Gastroesophageal sphincter (tissue), 4 donors: ENCODE measurements at regions not wholly inside any gene's neighbourhood (a gene's known extent, or its start where the extent isn't known, plus 50 kb on each side); places are given as distances from the start of the nearest gene placed in this dataset.

Source experiments
- ATAC-seq: fragments of 150-250 bp; one replicate; pipeline ENCODE4 v1.9.1; 2016; ENCODE audit warnings: mild to moderate bottlenecking, moderate library complexity
- H3K27ac ChIP-seq, 4 donors: fragments of 200-600 bp; sonication (generic) in 3 of 4; 1 replicate in 3 of 4; 2 replicates in 1 of 4; pipeline ENCODE4 v1.5.1; 2016 to 2019
- H3K27me3 ChIP-seq: fragments of 200-600 bp; sonication (generic); one replicate; pipeline ENCODE4 v1.5.1; 2019
- H3K36me3 ChIP-seq, 2 donors: fragments of 200-600 bp; sonication (generic); one replicate each; pipeline ENCODE4 v1.5.1; 2019; ENCODE audit warnings: control low read depth in 1 of 2
- H3K4me1 ChIP-seq, 3 donors: fragments of 200-600 bp; sonication (generic); 1 replicate in 2 of 3; 2 replicates in 1 of 3; pipeline ENCODE4 v1.5.1; 2016 to 2019; ENCODE audit warnings: control low read depth in 2 of 3
- H3K4me3 ChIP-seq, 2 donors: fragments of 200-600 bp; sonication (generic); one replicate each; pipeline ENCODE4 v1.5.1; 2019; ENCODE audit warnings: mild to moderate bottlenecking in 1 of 2, moderate library complexity in 1 of 2
- H3K9me3 ChIP-seq, 3 donors: fragments of 200-600 bp; sonication (generic); one replicate each; pipeline ENCODE4 v1.5.1; 2017 to 2019; ENCODE audit warnings: control low read depth in 2 of 3
- EP300 ChIP-seq: sonication (generic); formaldehyde crosslinking; IDR thresholded peaks from one replicate; pipeline ENCODE4 v1.6.1; 2017; ENCODE audit warnings: antibody characterized with exemption, mild to moderate bottlenecking
- POLR2A ChIP-seq, 2 donors: fragments of 450-650 bp; IDR thresholded peaks; one replicate each; pipeline ENCODE4 v1.6.1; 2017; ENCODE audit warnings: antibody characterized with exemption in 2 of 2, mild to moderate bottlenecking in 2 of 2, moderate library complexity in 1 of 2
- POLR2AphosphoS5 ChIP-seq: sonication (generic); formaldehyde crosslinking; IDR thresholded peaks from one replicate; pipeline ENCODE4 v1.6.1; 2017; ENCODE audit warnings: antibody characterized with exemption
- WGBS, 2 donors: methylation state at CpG; one replicate each; pipeline ENCODE4 v1.1.5; 2018; ENCODE audit warnings: low coverage in 1 of 2; 5-methylcytosine and 5-hydroxymethylcytosine counted together
- TF ChIP-seq, protein P1 (sequence below), 4 experiments: fragments of 200-600 bp in 2 of 4; fragments of 450-650 bp in 2 of 4; sonication (generic) in 1 of 4; IDR thresholded peaks; one replicate each; pipeline ENCODE4 v1.5.1; 2017 to 2019; ENCODE audit warnings: antibody characterized with exemption in 4 of 4, mild to moderate bottlenecking in 2 of 4, moderate library complexity in 2 of 4

DNA sequence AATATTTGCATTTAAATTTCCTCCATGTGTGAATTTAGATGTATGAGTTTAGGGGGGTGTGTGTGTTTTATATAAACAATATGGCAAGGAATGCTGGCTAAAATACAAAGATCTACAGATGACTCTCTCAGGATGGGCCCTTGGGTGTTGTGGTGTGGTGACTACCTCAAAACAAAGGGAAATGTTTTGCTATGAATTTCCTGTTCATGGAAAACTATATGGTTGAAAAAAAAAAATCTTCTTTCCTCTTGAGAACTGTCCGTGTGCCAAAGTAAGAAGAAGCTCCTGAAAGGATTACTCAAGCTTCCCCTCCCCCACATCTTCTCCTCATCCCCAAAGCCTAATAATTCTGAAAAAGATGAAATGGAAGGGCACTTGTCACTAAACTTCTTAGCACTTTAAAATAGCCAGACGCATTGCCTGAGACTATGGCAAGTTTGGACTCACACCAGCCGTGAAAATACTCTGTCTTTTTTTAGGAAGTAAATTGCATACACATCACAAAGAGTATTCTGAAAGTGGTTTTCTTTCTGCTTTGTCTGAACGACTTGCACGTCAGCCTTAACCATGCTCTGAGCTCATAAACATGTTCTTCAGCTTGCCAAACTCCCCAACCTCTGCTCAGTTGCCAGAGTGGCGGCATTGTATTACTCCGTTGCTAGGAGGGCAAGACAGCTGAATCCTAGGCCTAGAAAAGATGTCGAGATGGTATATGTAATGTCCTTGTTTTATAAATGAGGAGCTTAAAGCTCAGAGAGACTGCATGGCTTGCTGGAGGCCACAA, 250.4 kb upstream of the JADE1 start:
- peak; percentile 63 for ATAC-seq
- TF ChIP-seq, protein P1, sequence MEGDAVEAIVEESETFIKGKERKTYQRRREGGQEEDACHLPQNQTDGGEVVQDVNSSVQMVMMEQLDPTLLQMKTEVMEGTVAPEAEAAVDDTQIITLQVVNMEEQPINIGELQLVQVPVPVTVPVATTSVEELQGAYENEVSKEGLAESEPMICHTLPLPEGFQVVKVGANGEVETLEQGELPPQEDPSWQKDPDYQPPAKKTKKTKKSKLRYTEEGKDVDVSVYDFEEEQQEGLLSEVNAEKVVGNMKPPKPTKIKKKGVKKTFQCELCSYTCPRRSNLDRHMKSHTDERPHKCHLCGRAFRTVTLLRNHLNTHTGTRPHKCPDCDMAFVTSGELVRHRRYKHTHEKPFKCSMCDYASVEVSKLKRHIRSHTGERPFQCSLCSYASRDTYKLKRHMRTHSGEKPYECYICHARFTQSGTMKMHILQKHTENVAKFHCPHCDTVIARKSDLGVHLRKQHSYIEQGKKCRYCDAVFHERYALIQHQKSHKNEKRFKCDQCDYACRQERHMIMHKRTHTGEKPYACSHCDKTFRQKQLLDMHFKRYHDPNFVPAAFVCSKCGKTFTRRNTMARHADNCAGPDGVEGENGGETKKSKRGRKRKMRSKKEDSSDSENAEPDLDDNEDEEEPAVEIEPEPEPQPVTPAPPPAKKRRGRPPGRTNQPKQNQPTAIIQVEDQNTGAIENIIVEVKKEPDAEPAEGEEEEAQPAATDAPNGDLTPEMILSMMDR (IDR thresholded peaks at IDR 0.05): no peak
- TF ChIP-seq POLR2AphosphoS5 (no peak), POLR2A (IDR thresholded peaks at IDR 0.05) (no peak), EP300 (no peak)
- WGBS, 2 donors: 28 to 52% methylated on average over 6 to 7 of the region's 8 CpGs

DNA sequence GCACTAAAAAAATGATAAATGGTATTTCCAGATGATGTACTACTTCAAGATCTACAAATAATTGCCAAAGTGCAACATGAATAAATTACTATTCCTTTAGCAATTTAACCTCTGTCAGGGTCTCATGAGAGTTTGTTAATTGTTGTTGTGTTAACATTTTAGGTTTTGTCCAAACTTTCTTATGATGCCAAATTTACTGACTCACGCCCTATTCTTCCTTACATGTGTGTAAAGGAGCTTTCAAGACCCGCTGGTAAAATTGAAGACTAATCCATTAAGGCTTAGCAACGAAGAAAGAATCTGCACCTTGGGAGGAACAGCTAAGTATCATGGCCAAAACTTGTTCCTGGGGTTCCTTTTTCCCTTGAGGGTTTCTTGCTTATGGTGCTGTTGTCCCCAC, 252.7 kb upstream of the JADE1 start:
- H3K36me3 ChIP-seq: no peaks in the 10 kb centered on the region
- 73 to 83% methylated on average over 2 to 3 of the region's 3 CpGs for WGBS, 2 donors
- H3K9me3 ChIP-seq: no peaks in the 10 kb centered on the region
- peaks cover 6 to 33% (median 9%) of the 10 kb centered on the region in 3 donors for H3K4me1 ChIP-seq
- H3K27me3 ChIP-seq: no peaks in the 10 kb centered on the region
- ATAC-seq: no peak
- H3K27ac ChIP-seq: no peak overlapping the region
- TF ChIP-seq EP300 (no peak), POLR2AphosphoS5 (no peak), POLR2A (IDR thresholded peaks at IDR 0.05) (no peak)
- TF ChIP-seq, protein P1 (IDR thresholded peaks at IDR 0.05): no peak
- no peak overlapping the region for H3K4me3 ChIP-seq

More for the DNA sequence above, 250.4 kb upstream of the JADE1 start:
- Histone ChIP-seq H3K27ac (peak overlapping the region in 3 of 4 donors; percentile 65 to 78 (median 69)), H3K4me3 (no peak overlapping the region), H3K4me1 (peaks cover under 1 to 19% (median 4%) of the 10 kb centered on the region in 3 donors), H3K9me3 (no peaks in the 10 kb centered on the region), H3K27me3 (no peaks in the 10 kb centered on the region), H3K36me3 (no peaks in the 10 kb centered on the region)

DNA sequence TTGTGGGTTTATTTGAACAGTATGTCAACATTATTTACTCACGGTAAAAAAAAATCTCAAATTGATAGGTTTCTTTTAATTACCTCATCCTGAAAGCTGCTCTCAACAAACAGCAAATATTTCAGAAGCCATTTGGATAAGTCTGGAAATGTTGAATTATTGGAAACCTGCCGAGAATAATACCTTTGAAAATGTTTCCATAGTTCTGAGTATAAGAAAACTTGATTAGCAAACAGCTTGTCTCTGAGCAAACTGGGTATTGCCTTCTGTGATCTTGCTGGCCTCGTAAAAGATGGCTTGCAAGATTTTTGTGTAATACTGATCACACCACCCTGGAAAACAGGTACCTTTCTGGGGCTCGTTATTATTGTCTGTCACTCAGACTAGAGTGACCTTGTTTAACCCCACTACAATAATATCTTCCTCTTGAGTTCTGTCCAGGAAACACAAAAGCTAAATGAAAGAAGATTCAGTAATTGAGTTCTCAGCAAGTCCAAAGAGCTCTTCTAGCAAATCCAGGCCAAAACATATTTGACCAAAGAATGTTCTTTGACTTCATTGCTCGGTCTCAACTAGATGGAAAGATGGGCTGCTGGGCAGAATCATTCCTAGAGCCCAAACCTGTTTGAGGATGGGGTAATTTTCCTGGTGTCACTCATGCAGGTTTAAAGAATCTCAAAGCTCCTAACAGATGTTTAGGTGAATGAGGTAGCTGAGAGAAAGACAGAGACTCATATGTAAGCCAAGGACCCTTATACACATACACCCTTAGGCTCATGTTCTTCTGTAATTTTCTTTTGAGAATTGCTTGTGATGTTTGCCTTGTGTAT, 255.6 kb upstream of the JADE1 start:
- TF ChIP-seq, protein P1 (IDR thresholded peaks at IDR 0.05): no peak
- TF ChIP-seq POLR2AphosphoS5 (no peak), POLR2A (IDR thresholded peaks at IDR 0.05) (no peak), EP300 (no peak)
- 8 to 14% methylated on average over 4 to 5 of the region's 5 CpGs for WGBS, 2 donors
- no peak for ATAC-seq
- Histone ChIP-seq H3K27me3 (no peaks in the 10 kb centered on the region), H3K4me3 (peak overlapping the region; percentile 56 to 67), H3K36me3 (no peaks in the 10 kb centered on the region), H3K27ac (peak overlapping the region; percentile 86 to 92 (median 90)), H3K4me1 (peaks cover 6 to 24% (median 9%) of the 10 kb centered on the region in 3 donors), H3K9me3 (peaks cover 0 to 6% (median 0%) of the 10 kb centered on the region in 3 donors)

DNA sequence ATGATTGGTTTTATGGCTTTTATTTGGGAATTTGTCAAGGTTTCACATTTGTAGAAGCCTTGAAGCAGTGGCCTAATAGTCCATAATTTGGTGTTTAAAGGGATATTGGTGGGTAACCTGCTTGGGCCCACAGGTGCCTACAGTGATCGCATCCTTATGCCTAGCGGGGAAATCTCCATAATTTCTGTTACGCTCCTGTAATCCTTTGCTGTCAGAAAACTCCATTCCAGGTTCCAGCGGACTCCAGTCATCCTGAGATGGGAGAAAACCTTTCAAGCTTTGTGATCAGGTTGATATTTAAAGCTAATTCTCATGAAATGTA, 257.0 kb upstream of the JADE1 start:
- TF ChIP-seq, protein P1 (IDR thresholded peaks at IDR 0.05): no peak
- TF ChIP-seq POLR2A (IDR thresholded peaks at IDR 0.05) (no peak), EP300 (no peak), POLR2AphosphoS5 (no peak)
- 56% methylated on average over 4 of the region's 4 CpGs; no CpG with 5 or more reads in 1 of the 2 donors for WGBS, 2 donors
- Histone ChIP-seq H3K4me1 (peaks cover 6 to 22% (median 9%) of the 10 kb centered on the region in 3 donors), H3K4me3 (peak overlapping the region; percentile 56 to 67), H3K27me3 (no peaks in the 10 kb centered on the region), H3K9me3 (peaks cover 0 to 6% (median 0%) of the 10 kb centered on the region in 3 donors), H3K27ac (peak overlapping the region; percentile 86 to 92 (median 90)), H3K36me3 (no peaks in the 10 kb centered on the region)
- ATAC-seq: no peak
